Adrenal gland (tissue), 9 donors: ENCODE measurements at regions not wholly inside any gene's neighbourhood (a gene's known extent, or its start where the extent isn't known, plus 50 kb on each side); places are given as distances from the start of the nearest gene placed in this dataset.

ENCODE experiments used
- DNase-seq, 7 donors: peaks; one replicate each; pipeline ENCODE4 v3.0.0-alpha.2; 2019 to 2020
- H3K27ac ChIP-seq, 5 donors: fragments of 200-600 bp; sonication (generic) in 4 of 5; 1 replicate in 3 of 5; 2 replicates in 2 of 5; pipeline versions ENCODE4 v1.5.1 to v1.8.0; 2016 to 2020; ENCODE audit warnings: mild to moderate bottlenecking in 1 of 5
- H3K27me3 ChIP-seq: fragments of 200-600 bp; 2 replicates; pipeline ENCODE4 v1.8.0; 2021
- H3K36me3 ChIP-seq, 2 donors: fragments of 200-600 bp; replicated peaks in 1 of 2; 1 replicate in 1 of 2; 2 replicates in 1 of 2; pipeline versions ENCODE4 v1.5.1 to v1.8.0; 2018 to 2022
- H3K4me1 ChIP-seq, 2 donors: fragments of 200-600 bp; replicated peaks in 1 of 2; 1 replicate in 1 of 2; 2 replicates in 1 of 2; pipeline versions ENCODE4 v1.5.1 to v1.8.0; 2018 to 2021
- H3K4me3 ChIP-seq, 4 donors: fragments of 200-600 bp; sonication (generic) in 3 of 4; one replicate each; pipeline ENCODE4 v1.5.1; 2016 to 2018
- H3K9me3 ChIP-seq, 3 donors: fragments of 200-600 bp; sonication (generic) in 1 of 3; replicated peaks in 1 of 3; 1 replicate in 2 of 3; 2 replicates in 1 of 3; pipeline versions ENCODE4 v1.5.1 to v1.8.0; 2016 to 2021
- POLR2A ChIP-seq, 2 donors: fragments of 450-650 bp; IDR thresholded peaks; one replicate each; pipeline ENCODE4 v1.6.1; 2017; ENCODE audit warnings: antibody characterized with exemption in 2 of 2, mild to moderate bottlenecking in 2 of 2, moderate library complexity in 1 of 2
- WGBS, 4 donors: extraction: QIAGEN DNeasy Blood & Tissue Kit in 2 of 4; methylation state at CpG; one replicate each; pipeline versions ENCODE4 v1.1.5 to v1.1.7; 2013 to 2017; 5-methylcytosine and 5-hydroxymethylcytosine counted together
- intact Hi-C, 2 donors: fragments of 100-400 bp; cut with DNase I; formaldehyde crosslinking; loops; one replicate each; pipeline versions ENCODE4 v1.14.1 to v1.15.0; 2022 to 2023
- TF ChIP-seq, protein P1 (sequence below), 6 experiments: fragments of 450-650 bp in 4 of 6; fragments of 200-600 bp in 2 of 6; sonication (generic) in 1 of 6; IDR thresholded peaks; 1 replicate in 5 of 6; 2 replicates in 1 of 6; pipeline versions ENCODE4 v1.5.1 to v1.8.0; 2016 to 2021; ENCODE audit warnings: antibody characterized with exemption in 6 of 6, mild to moderate bottlenecking in 2 of 6, moderate library complexity in 1 of 6
- donor health status: healthy with polysubstance abuse.
- donor health status: Bipolar disorder and iron deficiency.
- donor health status: DM: yes; HTN: yes; CAD: no.
- donor health status: DM: no; HTN: no; CAD: no.
- donor health status: DM: no; HTN: no; CAD: no.

DNA sequence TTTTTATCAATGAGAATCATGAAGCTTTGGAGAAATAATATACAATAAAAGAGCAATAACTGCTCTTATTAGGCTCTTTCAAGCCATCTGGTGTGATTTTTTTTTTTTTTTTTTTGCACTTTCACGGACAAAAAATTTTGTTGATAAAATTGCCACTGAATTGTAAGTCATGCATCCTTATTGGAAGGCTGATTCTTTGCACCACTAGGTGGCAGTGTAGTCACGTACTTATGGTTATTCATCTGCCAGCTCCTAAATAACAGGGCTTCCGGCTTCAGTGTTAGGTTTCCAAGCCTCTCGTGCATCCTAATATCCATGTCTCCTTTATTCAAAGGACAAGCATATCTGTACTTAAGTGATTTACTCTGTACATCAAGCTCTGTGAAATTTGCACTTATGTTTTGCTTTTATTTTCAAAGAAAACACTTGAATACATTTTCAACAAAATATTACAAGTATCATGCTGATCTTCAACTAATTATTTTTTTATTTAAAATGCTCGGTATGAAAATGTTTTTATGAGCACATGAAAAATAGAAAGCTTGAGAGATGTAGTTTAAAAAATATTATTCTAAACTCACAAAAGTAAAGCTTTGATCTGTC lies 1578.3 kb upstream of the TENM3 start:
- DNase-seq = peak; percentile 78 to 95 (median 84)
- H3K4me1 ChIP-seq = peaks cover 8 to 12% of the 10 kb centered on the region in 2 donors
- H3K27me3 ChIP-seq = no peaks in the 10 kb centered on the region
- WGBS, 4 donors = 5 to 10% (median 8%) methylated on average over 5 of the region's 5 CpGs
- no peaks in the 10 kb centered on the region for H3K36me3 ChIP-seq
- intact Hi-C loops = loop anchor here in 1 of 2 donors (10.0 kb wide), 1 partner anchor 860 kb away; no protein-coding TSS in a partner anchor
- TF ChIP-seq, protein P1, sequence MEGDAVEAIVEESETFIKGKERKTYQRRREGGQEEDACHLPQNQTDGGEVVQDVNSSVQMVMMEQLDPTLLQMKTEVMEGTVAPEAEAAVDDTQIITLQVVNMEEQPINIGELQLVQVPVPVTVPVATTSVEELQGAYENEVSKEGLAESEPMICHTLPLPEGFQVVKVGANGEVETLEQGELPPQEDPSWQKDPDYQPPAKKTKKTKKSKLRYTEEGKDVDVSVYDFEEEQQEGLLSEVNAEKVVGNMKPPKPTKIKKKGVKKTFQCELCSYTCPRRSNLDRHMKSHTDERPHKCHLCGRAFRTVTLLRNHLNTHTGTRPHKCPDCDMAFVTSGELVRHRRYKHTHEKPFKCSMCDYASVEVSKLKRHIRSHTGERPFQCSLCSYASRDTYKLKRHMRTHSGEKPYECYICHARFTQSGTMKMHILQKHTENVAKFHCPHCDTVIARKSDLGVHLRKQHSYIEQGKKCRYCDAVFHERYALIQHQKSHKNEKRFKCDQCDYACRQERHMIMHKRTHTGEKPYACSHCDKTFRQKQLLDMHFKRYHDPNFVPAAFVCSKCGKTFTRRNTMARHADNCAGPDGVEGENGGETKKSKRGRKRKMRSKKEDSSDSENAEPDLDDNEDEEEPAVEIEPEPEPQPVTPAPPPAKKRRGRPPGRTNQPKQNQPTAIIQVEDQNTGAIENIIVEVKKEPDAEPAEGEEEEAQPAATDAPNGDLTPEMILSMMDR (IDR thresholded peaks at IDR 0.05) = peak; percentile 70 to 83 (median 76)
- no peak for TF ChIP-seq POLR2A (IDR thresholded peaks at IDR 0.05)
- no peaks in the 10 kb centered on the region for H3K9me3 ChIP-seq
- no peak overlapping the region for H3K27ac ChIP-seq
- no peak overlapping the region for H3K4me3 ChIP-seq

DNA sequence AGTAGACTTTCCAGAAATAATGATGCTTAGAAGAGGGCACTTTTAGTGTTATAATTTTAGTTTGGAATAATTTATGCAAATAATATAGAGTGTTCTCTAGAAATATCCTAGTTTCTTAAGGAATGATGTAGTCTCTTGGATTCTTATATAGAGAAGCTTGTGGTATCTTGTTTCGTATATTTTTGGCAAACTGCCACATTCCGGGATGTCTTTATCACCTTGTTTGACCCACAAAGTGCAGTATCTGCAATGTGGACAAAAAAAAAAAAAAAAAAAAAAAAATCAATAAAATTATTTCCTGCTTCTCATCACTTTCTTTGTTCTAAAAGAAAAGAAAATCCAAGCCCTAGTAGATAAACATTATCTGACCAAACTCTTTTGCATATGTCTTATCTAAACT lies 1577.7 kb upstream of the TENM3 start:
- Histone ChIP-seq H3K4me3 (no peak overlapping the region), H3K9me3 (no peaks in the 10 kb centered on the region), H3K27ac (no peak overlapping the region), H3K27me3 (no peaks in the 10 kb centered on the region), H3K36me3 (no peaks in the 10 kb centered on the region), H3K4me1 (peaks cover 8 to 12% of the 10 kb centered on the region in 2 donors)
- DNase-seq = no peak
- intact Hi-C loops = loop anchor here in 1 of 2 donors (10.0 kb wide), 1 partner anchor 859 kb away; no protein-coding TSS in a partner anchor
- WGBS, 4 donors = 8 to 16% (median 14%) methylated on average over 2 of the region's 2 CpGs
- TF ChIP-seq, protein P1 (IDR thresholded peaks at IDR 0.05) = no peak
- TF ChIP-seq POLR2A (IDR thresholded peaks at IDR 0.05) = no peak

DNA sequence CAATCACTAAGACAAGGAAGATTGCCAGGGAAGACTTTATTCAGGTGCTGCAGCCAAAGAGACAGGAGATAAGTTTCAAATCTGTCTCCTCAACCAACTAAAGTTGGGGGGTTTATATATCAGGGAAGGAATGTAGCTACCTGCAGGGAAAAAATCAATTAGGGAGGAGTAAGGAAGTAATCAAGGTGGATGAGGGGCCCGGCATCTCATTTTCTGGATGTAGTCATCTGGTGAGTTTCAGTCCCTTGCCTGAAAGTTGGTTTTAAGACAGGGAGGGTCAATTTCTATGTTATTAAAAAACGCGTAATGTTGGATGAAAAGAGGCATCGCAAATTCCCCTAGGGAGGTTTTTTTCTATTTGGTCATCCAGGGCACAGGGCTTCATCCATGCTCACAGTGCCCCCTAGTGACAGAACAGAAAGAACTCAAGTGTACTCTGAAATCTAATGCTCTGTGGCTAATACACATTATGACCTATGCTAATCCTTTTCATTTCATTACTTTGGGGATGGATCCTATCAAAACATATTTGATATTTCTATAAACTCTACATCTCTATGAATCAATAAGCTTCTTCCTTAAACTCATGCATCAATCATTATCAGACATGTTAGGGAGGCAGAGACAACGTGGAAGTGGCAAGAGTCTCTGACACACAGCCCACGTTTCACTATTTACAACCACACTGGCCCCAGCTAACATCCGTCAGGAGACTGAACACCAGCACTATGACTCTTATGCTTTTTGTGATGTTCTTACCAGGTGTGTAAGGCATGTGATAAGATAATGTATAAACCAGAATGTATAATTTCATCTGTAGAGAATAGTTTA lies 1577.0 kb upstream of the TENM3 start:
- H3K27ac ChIP-seq = no peak overlapping the region
- 49 to 52% (median 51%) methylated on average over 7 of the region's 7 CpGs for WGBS, 4 donors
- H3K36me3 ChIP-seq = no peaks in the 10 kb centered on the region
- no peaks in the 10 kb centered on the region for H3K9me3 ChIP-seq
- intact Hi-C loops = loop anchor here in 1 of 2 donors (10.0 kb wide), 1 partner anchor 859 kb away; no protein-coding TSS in a partner anchor
- H3K4me3 ChIP-seq = no peak overlapping the region
- peak in 6 of 7 donors; percentile 36 to 63 (median 50) for DNase-seq
- peaks cover 8 to 12% of the 10 kb centered on the region in 2 donors for H3K4me1 ChIP-seq
- no peaks in the 10 kb centered on the region for H3K27me3 ChIP-seq
- TF ChIP-seq, protein P1 (IDR thresholded peaks at IDR 0.05) = peak; percentile 38 to 68 (median 48)
- no peak for TF ChIP-seq POLR2A (IDR thresholded peaks at IDR 0.05)

DNA sequence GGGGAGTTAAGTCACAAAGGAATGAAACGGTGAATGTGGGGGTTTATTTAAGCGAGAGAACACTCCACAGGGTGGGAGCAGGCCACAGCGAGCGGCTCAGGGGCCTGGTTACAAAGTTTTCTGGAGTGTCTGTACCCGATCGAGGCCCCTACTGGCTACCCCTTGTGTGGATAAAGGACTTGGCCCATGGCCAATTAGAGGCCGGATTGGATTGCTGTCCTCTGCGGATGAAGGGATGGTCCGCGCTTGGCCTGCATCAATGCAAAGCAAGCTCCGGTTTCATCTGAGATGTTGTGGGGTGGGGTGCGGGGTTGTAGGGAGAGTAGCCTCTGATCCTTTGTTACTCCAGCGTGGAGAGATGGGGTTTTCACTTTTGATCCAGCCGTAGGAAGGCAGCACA lies 1574.5 kb upstream of the TENM3 start:
- no peak overlapping the region for H3K4me3 ChIP-seq
- no peak overlapping the region for H3K27ac ChIP-seq
- TF ChIP-seq POLR2A (IDR thresholded peaks at IDR 0.05) = no peak
- TF ChIP-seq, protein P1 (IDR thresholded peaks at IDR 0.05) = no peak
- H3K9me3 ChIP-seq = no peaks in the 10 kb centered on the region
- H3K36me3 ChIP-seq = no peaks in the 10 kb centered on the region
- H3K27me3 ChIP-seq = no peaks in the 10 kb centered on the region
- 92 to 98% (median 95%) methylated on average over 7 to 14 of the region's 14 CpGs for WGBS, 4 donors
- peak in 3 of 7 donors; percentile 28 to 36 (median 29) for DNase-seq
- intact Hi-C loops = loop anchor here in 1 of 2 donors (10.0 kb wide), 1 partner anchor 856 kb away; no protein-coding TSS in a partner anchor
- peaks cover 8 to 12% of the 10 kb centered on the region in 2 donors for H3K4me1 ChIP-seq
